CD8-positive, alpha-beta memory T cell (primary cell): ENCODE measurements at regions not wholly inside any gene's neighbourhood (a gene's known extent, or its start where the extent isn't known, plus 50 kb on each side); places are given as distances from the start of the nearest gene placed in this dataset.
A peak's percentile ranks its signal among the peaks of the same experiment; 100 is the strongest.

Source experiments
- CTCF ChIA-PET: fragments of 350-600 bp; sonication (Branson Sonifier 250); formaldehyde crosslinking; loops from one replicate; lab custom pipeline; 2021; ENCODE audit warnings: antibody characterized with exemption; lab: Charles Lee
- POLR2A ChIA-PET: fragments of 350-600 bp; sonication (Branson Sonifier 250); formaldehyde crosslinking; loops from one replicate; lab custom pipeline; 2021; ENCODE audit warnings: antibody characterized with exemption; lab: Charles Lee
- DNase-seq, 5 donors: peaks; one replicate each; pipeline versions ENCODE4 v3.0.0 to v3.0.0-alpha.2; 2020 to 2022; ENCODE audit warnings: mixed read lengths in 1 of 5
- H3K27ac ChIP-seq: one replicate; pipeline ENCODE4 v1.7.0; 2013; ENCODE audit warnings: low read depth, mild to moderate bottlenecking, low read length, moderate library complexity
- H3K27me3 ChIP-seq: 2 replicates; pipeline ENCODE4 v1.7.0; 2013; ENCODE audit warnings: low read length, mild to moderate bottlenecking; ENCODE audit not compliant: insufficient read depth, poor library complexity, severe bottlenecking
- H3K36me3 ChIP-seq: 2 replicates; pipeline ENCODE4 v1.7.0; 2013; ENCODE audit warnings: mild to moderate bottlenecking, low read length, moderate library complexity; ENCODE audit not compliant: insufficient read depth
- H3K4me1 ChIP-seq: 2 replicates; pipeline ENCODE4 v1.7.0; 2013; ENCODE audit warnings: mild to moderate bottlenecking, low read length, moderate library complexity; ENCODE audit not compliant: insufficient read depth
- H3K4me3 ChIP-seq: 2 replicates; pipeline ENCODE4 v1.7.0; 2013; ENCODE audit warnings: mild to moderate bottlenecking, low read length
- H3K9me3 ChIP-seq: 2 replicates; pipeline ENCODE4 v1.7.0; 2013; ENCODE audit warnings: mild to moderate bottlenecking, low read length
- H3K27ac Mint-ChIP-seq, 8 donors: one replicate each; pipeline ENCODE4 v1.8.0; 2020 to 2021; ENCODE audit warnings: mixed read lengths in 8 of 8, mild to moderate bottlenecking in 6 of 8, inconsistent platforms in 3 of 8, moderate library complexity in 3 of 8
- H3K27me3 Mint-ChIP-seq, 2 donors: one replicate each; pipeline ENCODE4 v1.8.0; 2020 to 2021; ENCODE audit warnings: mixed read lengths in 2 of 2, mild to moderate bottlenecking in 1 of 2, moderate library complexity in 1 of 2
- H3K36me3 Mint-ChIP-seq, 3 donors: one replicate each; pipeline ENCODE4 v1.8.0; 2020 to 2021; ENCODE audit warnings: mixed read lengths in 3 of 3, inconsistent platforms in 1 of 3, mild to moderate bottlenecking in 1 of 3
- H3K4me1 Mint-ChIP-seq, 3 donors: one replicate each; pipeline ENCODE4 v1.8.0; 2020 to 2021; ENCODE audit warnings: mixed read lengths in 3 of 3, inconsistent platforms in 1 of 3, mild to moderate bottlenecking in 1 of 3
- H3K4me3 Mint-ChIP-seq, 7 donors: one replicate each; pipeline ENCODE4 v1.8.0; 2020 to 2021; ENCODE audit warnings: mixed read lengths in 7 of 7, mild to moderate bottlenecking in 6 of 7, moderate library complexity in 4 of 7, inconsistent platforms in 2 of 7
- H3K9me3 Mint-ChIP-seq, 5 donors: one replicate each; pipeline ENCODE4 v1.8.0; 2020 to 2022; ENCODE audit warnings: mixed read lengths in 5 of 5, mild to moderate bottlenecking in 3 of 5, moderate library complexity in 2 of 5, inconsistent platforms in 1 of 5

- no peak for DNase-seq
- CTCF ChIA-PET, result no interaction called here
- H3K36me3 Mint-ChIP-seq, result no peaks in the 10 kb centered on the region
- H3K27ac Mint-ChIP-seq, result no peak overlapping the region
- POLR2A ChIA-PET, result no interaction called here
- Histone ChIP-seq H3K4me3 (no peak overlapping the region), H3K27ac (no peak overlapping the region), H3K27me3 (no peaks in the 10 kb centered on the region), H3K9me3 (no peaks in the 10 kb centered on the region), H3K4me1 (no peaks in the 10 kb centered on the region), H3K36me3 (no peaks in the 10 kb centered on the region)
- H3K4me1 Mint-ChIP-seq, result no peaks in the 10 kb centered on the region
- peaks cover 0 to 5% (median 0%) of the 10 kb centered on the region in 5 donors for H3K9me3 Mint-ChIP-seq
- peaks cover 0 to 3% of the 10 kb centered on the region in 2 donors for H3K27me3 Mint-ChIP-seq
- no peak overlapping the region for H3K4me3 Mint-ChIP-seq
These were observed 399.3 kb downstream of the BCL11A start for GRCh38 chr2:60154142-60154541.

GRCh38 chr2:60152226-60152833 is 401.1 kb downstream of the BCL11A start:
- Histone ChIP-seq H3K27ac (no peak overlapping the region), H3K4me1 (no peaks in the 10 kb centered on the region), H3K27me3 (no peaks in the 10 kb centered on the region), H3K9me3 (no peaks in the 10 kb centered on the region), H3K4me3 (no peak overlapping the region), H3K36me3 (no peaks in the 10 kb centered on the region)
- no peaks in the 10 kb centered on the region for H3K4me1 Mint-ChIP-seq
- peaks cover 0 to 5% (median 0%) of the 10 kb centered on the region in 5 donors for H3K9me3 Mint-ChIP-seq
- ChIA-PET CTCF (no interaction called here), POLR2A (no interaction called here)
- no peak overlapping the region for H3K27ac Mint-ChIP-seq
- no peak overlapping the region for H3K4me3 Mint-ChIP-seq
- H3K27me3 Mint-ChIP-seq, result peaks cover 0 to 6% of the 10 kb centered on the region in 2 donors
- peak in 1 of 5 donors; percentile 31 for DNase-seq
- no peaks in the 10 kb centered on the region for H3K36me3 Mint-ChIP-seq

- H3K27ac ChIP-seq, result no peak overlapping the region
- no peaks in the 10 kb centered on the region for H3K36me3 ChIP-seq
- DNase-seq, result no peak
- no peaks in the 10 kb centered on the region for H3K27me3 ChIP-seq
- ChIA-PET CTCF (no interaction called here), POLR2A (no interaction called here)
- no peaks in the 10 kb centered on the region for H3K4me1 ChIP-seq
- Mint-ChIP-seq H3K4me1 (no peaks in the 10 kb centered on the region), H3K9me3 (peaks cover 0 to 5% (median 0%) of the 10 kb centered on the region in 5 donors), H3K36me3 (no peaks in the 10 kb centered on the region), H3K4me3 (no peak overlapping the region), H3K27ac (no peak overlapping the region), H3K27me3 (peaks cover 0 to 3% of the 10 kb centered on the region in 2 donors)
- H3K9me3 ChIP-seq, result no peaks in the 10 kb centered on the region
- H3K4me3 ChIP-seq, result no peak overlapping the region
These were observed 404.3 kb downstream of the BCL11A start for GRCh38 chr2:60149176-60149575.

DNA sequence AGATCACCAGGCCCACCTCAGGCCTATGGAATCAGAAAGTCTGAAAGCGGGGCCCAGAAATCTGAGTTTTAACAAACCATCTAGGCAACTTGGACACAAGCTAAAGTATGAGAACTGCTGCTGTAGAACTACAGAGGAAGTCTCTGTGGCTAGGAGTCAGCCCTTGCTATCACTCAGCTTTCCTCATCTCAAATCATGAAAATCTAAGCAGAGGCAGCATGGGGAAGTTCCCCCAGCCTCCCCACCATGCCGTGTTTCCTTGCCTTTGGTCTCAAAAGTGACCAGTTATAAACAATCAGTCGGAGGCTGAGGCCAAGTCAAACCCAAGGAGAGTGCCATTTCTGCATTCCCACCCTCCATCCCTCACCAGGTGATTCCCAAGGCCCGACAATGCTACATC is 404.7 kb downstream of the BCL11A start:
- no peaks in the 10 kb centered on the region for H3K27me3 ChIP-seq
- ChIA-PET CTCF (no interaction called here), POLR2A (no interaction called here)
- no peaks in the 10 kb centered on the region for H3K36me3 ChIP-seq
- Mint-ChIP-seq H3K4me3 (no peak overlapping the region), H3K9me3 (peaks cover 0 to 5% (median 0%) of the 10 kb centered on the region in 5 donors), H3K4me1 (no peaks in the 10 kb centered on the region), H3K27me3 (peaks cover 0 to 3% of the 10 kb centered on the region in 2 donors), H3K27ac (no peak overlapping the region), H3K36me3 (no peaks in the 10 kb centered on the region)
- H3K4me3 ChIP-seq, result no peak overlapping the region
- DNase-seq, result no peak
- no peaks in the 10 kb centered on the region for H3K9me3 ChIP-seq
- no peaks in the 10 kb centered on the region for H3K4me1 ChIP-seq
- H3K27ac ChIP-seq, result no peak overlapping the region

- H3K4me3 Mint-ChIP-seq, result no peak overlapping the region
- ChIA-PET POLR2A (no interaction called here), CTCF (no interaction called here)
- no peaks in the 10 kb centered on the region for H3K36me3 ChIP-seq
- H3K9me3 ChIP-seq, result no peaks in the 10 kb centered on the region
- H3K36me3 Mint-ChIP-seq, result no peaks in the 10 kb centered on the region
- H3K4me3 ChIP-seq, result no peak overlapping the region
- H3K27me3 ChIP-seq, result no peaks in the 10 kb centered on the region
- no peaks in the 10 kb centered on the region for H3K4me1 Mint-ChIP-seq
- H3K27ac ChIP-seq, result no peak overlapping the region
- H3K27me3 Mint-ChIP-seq, result no peaks in the 10 kb centered on the region
- peaks cover 0 to 16% (median 12%) of the 10 kb centered on the region in 5 donors for H3K9me3 Mint-ChIP-seq
- no peak overlapping the region for H3K27ac Mint-ChIP-seq
- no peak for DNase-seq
- no peaks in the 10 kb centered on the region for H3K4me1 ChIP-seq
These were observed 413.3 kb downstream of the BCL11A start for GRCh38 chr2:60140185-60140584.

- CTCF ChIA-PET, result no interaction called here
These were observed 416.5 kb downstream of the BCL11A start for GRCh38 chr2:60136913-60137312.

DNA sequence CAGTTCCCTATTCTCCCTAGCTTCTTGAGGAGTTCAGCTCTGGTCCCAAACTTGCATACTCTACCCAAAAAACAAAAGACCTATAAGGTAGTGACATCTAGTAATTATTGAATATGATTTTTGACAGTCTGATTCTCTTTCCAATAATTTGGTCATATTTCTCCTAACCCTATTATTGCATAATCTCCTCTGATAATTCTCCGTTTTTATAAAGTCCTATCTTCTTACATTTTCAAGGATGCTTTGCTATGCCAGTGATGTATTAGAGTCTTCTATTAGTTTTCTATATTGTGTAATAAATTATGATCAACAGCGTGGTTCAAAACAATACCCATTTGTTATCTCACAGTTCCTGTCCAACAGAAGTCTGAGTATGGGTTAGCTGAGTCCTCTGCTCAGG is 426.3 kb downstream of the BCL11A start:
- Histone ChIP-seq H3K9me3 (no peaks in the 10 kb centered on the region), H3K4me1 (no peaks in the 10 kb centered on the region), H3K4me3 (no peak overlapping the region), H3K27me3 (no peaks in the 10 kb centered on the region), H3K36me3 (no peaks in the 10 kb centered on the region), H3K27ac (no peak overlapping the region)
- Mint-ChIP-seq H3K27me3 (no peaks in the 10 kb centered on the region), H3K4me3 (no peak overlapping the region), H3K9me3 (peaks cover 2 to 8% (median 4%) of the 10 kb centered on the region in 5 donors), H3K36me3 (no peaks in the 10 kb centered on the region), H3K4me1 (no peaks in the 10 kb centered on the region), H3K27ac (no peak overlapping the region)
- ChIA-PET CTCF (no interaction called here), POLR2A (no interaction called here)
- DNase-seq, result no peak

More at GRCh38 chr2:60136913-60137312, 416.5 kb downstream of the BCL11A start:
- H3K4me3 ChIP-seq, result no peak overlapping the region
- Mint-ChIP-seq H3K27me3 (no peaks in the 10 kb centered on the region), H3K4me3 (no peak overlapping the region), H3K36me3 (no peaks in the 10 kb centered on the region), H3K4me1 (no peaks in the 10 kb centered on the region), H3K27ac (no peak overlapping the region), H3K9me3 (peaks cover 1 to 18% (median 12%) of the 10 kb centered on the region in 5 donors)
- H3K27me3 ChIP-seq, result no peaks in the 10 kb centered on the region
- H3K4me1 ChIP-seq, result no peaks in the 10 kb centered on the region
- H3K36me3 ChIP-seq, result no peaks in the 10 kb centered on the region
- no peaks in the 10 kb centered on the region for H3K9me3 ChIP-seq
- DNase-seq, result no peak
- POLR2A ChIA-PET, result no interaction called here
- H3K27ac ChIP-seq, result no peak overlapping the region

DNA sequence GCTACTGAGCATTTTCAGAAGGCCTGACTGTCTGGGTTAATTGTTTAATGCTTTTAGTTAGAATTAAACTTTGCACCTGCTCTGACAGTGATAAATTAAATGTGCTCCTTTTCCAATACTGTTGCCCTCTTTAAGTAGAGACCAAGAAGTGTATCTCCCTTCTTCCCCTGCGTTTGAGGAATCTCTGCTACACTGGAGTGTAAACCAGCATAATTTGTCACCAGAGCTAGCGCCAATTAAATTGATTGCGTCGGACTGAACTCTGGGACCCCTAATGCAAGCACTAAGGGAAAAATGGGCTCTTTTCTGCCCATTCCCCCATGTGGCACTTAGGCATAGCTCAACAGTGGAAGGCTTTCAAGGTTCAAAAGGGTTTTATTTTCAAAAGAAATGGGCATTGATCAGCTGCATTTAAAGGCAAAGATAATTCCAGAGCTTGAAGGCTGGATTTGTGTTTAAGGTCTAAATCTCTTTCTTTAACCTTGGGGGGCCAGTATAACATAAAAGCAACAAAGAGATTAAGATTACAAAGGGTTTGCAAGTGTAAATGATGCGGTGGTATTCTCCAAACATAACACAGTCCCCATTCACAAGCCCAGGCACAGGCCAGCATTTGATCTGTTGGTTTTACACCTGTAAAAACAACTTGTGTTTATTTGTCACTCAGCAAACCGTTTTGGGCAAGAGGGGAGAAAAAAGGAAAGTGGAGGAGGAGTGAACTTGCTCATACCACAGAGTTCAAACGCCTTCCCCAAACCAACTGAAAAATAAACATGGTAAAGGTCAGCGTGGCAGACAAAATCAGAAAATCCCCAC is 427.6 kb downstream of the BCL11A start:
- POLR2A ChIA-PET, result no interaction called here
- DNase-seq, result no peak
- CTCF ChIA-PET, result no interaction called here
- H3K27ac Mint-ChIP-seq, result no peak overlapping the region
- no peaks in the 10 kb centered on the region for H3K36me3 Mint-ChIP-seq
- no peak overlapping the region for H3K4me3 Mint-ChIP-seq
- no peaks in the 10 kb centered on the region for H3K4me1 Mint-ChIP-seq
- H3K27me3 Mint-ChIP-seq, result no peaks in the 10 kb centered on the region
- Histone ChIP-seq H3K4me1 (no peaks in the 10 kb centered on the region), H3K27ac (no peak overlapping the region), H3K27me3 (no peaks in the 10 kb centered on the region), H3K9me3 (no peaks in the 10 kb centered on the region), H3K4me3 (no peak overlapping the region), H3K36me3 (no peaks in the 10 kb centered on the region)
- H3K9me3 Mint-ChIP-seq, result peaks cover 0 to 2% (median 0%) of the 10 kb centered on the region in 5 donors
